ENCODE measurements at regions not wholly inside any gene's neighbourhood (a gene's known extent, or its start where the extent isn't known, plus 50 kb on each side); places are given as distances from the start of the nearest gene placed in this dataset.

DNA sequence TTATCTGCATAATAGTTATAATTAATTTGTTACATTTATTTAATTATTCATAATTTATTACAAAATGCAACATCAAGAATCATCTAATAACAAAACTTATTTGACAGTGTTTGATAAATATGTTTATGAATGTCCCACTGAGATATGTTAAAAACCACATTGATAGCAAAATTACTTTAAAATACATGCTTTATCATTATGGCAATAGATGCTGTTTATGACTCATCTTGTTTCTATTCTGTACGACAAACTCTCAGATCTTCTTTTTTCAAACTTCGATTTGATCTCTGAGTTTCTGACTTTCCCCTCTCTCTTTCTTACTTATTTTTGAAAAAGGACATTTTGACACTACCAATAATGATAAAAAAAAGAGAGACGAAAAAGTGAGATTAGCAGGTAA, 56.8 kb upstream of the LRRK2 start:
- no peak for ATAC-seq
- 67 to 79% methylated on average over 3 of the region's 3 CpGs for WGBS, 2 donors
- Histone ChIP-seq H3K27ac (no peak overlapping the region), H3K4me1 (peaks cover 0 to 6% (median 0%) of the 10 kb centered on the region in 3 donors), H3K4me3 (no peak overlapping the region), H3K9me3 (no peaks in the 10 kb centered on the region), H3K27me3 (no peaks in the 10 kb centered on the region), H3K36me3 (no peaks in the 10 kb centered on the region)
- no peak for DNase-seq
- peak; percentile 75 for FAIRE-seq
- intact Hi-C loops (cut with DNase I): no loop called here
- TF ChIP-seq, protein P1, sequence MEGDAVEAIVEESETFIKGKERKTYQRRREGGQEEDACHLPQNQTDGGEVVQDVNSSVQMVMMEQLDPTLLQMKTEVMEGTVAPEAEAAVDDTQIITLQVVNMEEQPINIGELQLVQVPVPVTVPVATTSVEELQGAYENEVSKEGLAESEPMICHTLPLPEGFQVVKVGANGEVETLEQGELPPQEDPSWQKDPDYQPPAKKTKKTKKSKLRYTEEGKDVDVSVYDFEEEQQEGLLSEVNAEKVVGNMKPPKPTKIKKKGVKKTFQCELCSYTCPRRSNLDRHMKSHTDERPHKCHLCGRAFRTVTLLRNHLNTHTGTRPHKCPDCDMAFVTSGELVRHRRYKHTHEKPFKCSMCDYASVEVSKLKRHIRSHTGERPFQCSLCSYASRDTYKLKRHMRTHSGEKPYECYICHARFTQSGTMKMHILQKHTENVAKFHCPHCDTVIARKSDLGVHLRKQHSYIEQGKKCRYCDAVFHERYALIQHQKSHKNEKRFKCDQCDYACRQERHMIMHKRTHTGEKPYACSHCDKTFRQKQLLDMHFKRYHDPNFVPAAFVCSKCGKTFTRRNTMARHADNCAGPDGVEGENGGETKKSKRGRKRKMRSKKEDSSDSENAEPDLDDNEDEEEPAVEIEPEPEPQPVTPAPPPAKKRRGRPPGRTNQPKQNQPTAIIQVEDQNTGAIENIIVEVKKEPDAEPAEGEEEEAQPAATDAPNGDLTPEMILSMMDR (IDR thresholded peaks at IDR 0.05): no peak

DNA sequence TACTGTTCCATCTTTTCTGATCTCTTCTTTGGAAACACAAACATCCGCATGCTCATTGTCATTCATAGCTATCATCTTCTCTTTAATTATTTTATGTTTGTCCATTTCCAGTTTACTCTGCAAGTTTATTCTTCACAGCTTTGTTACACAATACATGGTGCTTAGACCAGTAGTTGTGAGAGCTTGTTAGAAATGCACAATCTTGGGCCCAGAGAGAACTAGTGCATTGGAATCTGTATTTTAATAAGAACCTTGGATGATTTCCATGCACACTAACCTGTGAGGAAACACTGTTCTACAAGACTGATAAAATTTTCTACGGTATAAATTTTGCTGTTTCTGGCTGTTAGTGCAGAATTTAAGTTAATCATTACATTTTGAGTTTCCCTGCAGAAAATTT, 59.3 kb upstream of the SLC2A13 start:
- ATAC-seq (peak in 1 of 4 donors; percentile 39), DNase-seq (no peak), FAIRE-seq (no peak)
- Histone ChIP-seq H3K27ac (no peak overlapping the region), H3K9me3 (no peaks in the 10 kb centered on the region), H3K4me1 (peaks cover 0 to 6% (median 0%) of the 10 kb centered on the region in 3 donors), H3K4me3 (no peak overlapping the region), H3K36me3 (no peaks in the 10 kb centered on the region), H3K27me3 (no peaks in the 10 kb centered on the region)
- intact Hi-C loops (cut with DNase I): no loop called here
- TF ChIP-seq, protein P1 (IDR thresholded peaks at IDR 0.05): no peak
- WGBS, 2 donors: 56 to 58% methylated on average over 2 of the region's 2 CpGs

DNA sequence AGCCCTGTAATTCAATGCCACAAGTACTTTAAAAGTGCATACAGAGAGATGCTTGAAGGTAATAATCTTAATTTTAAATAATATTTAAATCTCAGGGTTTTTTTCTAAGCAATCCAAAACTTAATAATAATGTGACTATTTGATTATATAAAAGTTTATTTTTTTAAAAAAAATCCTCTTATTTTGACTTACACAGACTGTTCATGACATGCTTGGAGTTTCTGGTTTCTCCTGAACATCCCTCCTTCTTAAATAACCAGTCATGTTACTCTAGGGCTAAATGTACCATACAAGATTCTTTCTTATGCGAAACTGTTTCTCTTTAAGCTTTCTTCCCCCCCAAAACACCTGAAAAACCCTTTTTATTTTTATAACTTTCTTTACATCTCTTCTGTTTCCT, 58.2 kb upstream of the SLC2A13 start:
- Histone ChIP-seq H3K9me3 (no peaks in the 10 kb centered on the region), H3K4me3 (no peak overlapping the region), H3K4me1 (peaks cover 0 to 6% (median 0%) of the 10 kb centered on the region in 3 donors), H3K36me3 (no peaks in the 10 kb centered on the region), H3K27ac (no peak overlapping the region), H3K27me3 (no peaks in the 10 kb centered on the region)
- no peak for DNase-seq
- ATAC-seq: no peak
- no peak for FAIRE-seq
- intact Hi-C loops (cut with DNase I): no loop called here
- 85 to 95% methylated on average over 1 of the region's 1 CpG for WGBS, 2 donors
- TF ChIP-seq, protein P1 (IDR thresholded peaks at IDR 0.05): no peak

DNA sequence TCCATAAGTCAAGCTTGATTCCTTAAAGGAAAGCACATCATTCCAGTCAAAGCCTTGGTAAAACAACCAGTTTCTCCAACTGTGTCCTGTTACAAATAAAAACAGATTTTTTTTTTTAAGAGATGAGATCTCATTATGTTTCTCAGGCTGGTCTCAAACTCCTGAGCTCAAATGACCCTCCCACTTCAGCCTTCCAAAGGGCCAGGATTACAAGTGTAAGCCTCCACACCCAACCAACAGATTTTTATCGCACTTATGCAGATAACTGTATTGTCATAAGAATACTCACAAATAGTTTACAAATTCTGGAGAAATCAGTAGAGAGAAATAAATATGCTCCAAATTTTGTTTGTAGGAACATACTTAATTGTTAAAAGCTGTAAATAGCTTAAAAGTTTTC, 56.2 kb upstream of the SLC2A13 start:
- Histone ChIP-seq H3K27ac (no peak overlapping the region), H3K4me3 (no peak overlapping the region), H3K27me3 (no peaks in the 10 kb centered on the region), H3K9me3 (no peaks in the 10 kb centered on the region), H3K4me1 (peaks cover 0 to 6% (median 0%) of the 10 kb centered on the region in 3 donors), H3K36me3 (no peaks in the 10 kb centered on the region)
- DNase-seq (no peak), FAIRE-seq (no peak), ATAC-seq (no peak)
- TF ChIP-seq, protein P1 (IDR thresholded peaks at IDR 0.05): no peak
- 86 to 91% methylated on average over 1 of the region's 1 CpG for WGBS, 2 donors
- intact Hi-C loops (cut with DNase I): no loop called here

DNA sequence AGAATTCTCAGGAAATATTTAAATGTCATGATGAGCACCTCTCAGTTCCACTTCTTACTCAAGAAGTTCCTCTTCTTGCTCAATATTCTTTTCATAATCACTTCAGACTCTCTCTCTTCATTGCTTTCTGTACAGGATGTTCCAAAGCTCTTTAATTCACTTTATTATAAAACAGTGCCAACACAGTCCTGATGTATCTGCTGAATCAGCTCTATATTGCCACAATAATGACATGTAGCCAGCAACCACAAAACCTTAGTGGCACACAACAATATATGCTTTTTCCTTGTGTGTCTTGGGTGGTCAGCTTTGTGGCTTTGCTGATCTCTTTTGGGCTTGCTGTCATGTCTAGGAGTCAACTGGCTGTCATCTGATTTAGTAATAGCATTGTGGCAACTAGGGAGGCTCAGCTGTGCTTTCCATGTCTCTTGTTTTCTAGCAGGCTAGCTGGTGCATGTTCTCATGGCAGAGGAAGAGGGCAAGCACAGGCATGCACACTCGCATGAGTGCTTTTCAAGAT, 52.8 kb upstream of the SLC2A13 start:
- no peaks in the 10 kb centered on the region for H3K9me3 ChIP-seq
- H3K4me3 ChIP-seq: no peak overlapping the region
- intact Hi-C loops (cut with DNase I): loop anchor here in 1 of 3 donors (10.0 kb wide), 1 partner anchor 146 kb away; no protein-coding TSS in a partner anchor
- DNase-seq: no peak
- no peaks in the 10 kb centered on the region for H3K36me3 ChIP-seq
- ATAC-seq: peak in 3 of 4 donors; percentile 21 to 64 (median 52)
- no peak overlapping the region for H3K27ac ChIP-seq
- no peaks in the 10 kb centered on the region for H3K27me3 ChIP-seq
- WGBS, 2 donors: 92 to 100% methylated on average over 1 of the region's 1 CpG
- no peaks in the 10 kb centered on the region for H3K4me1 ChIP-seq
- no peak for FAIRE-seq
- TF ChIP-seq, protein P1 (IDR thresholded peaks at IDR 0.05): no peak
